ENCODE measurements at regions not wholly inside any gene's neighbourhood (a gene's known extent, or its start where the extent isn't known, plus 50 kb on each side); places are given as distances from the start of the nearest gene placed in this dataset.

- TF ChIP-seq CTCF (IDR thresholded peaks at IDR 0.05) (no peak), EP300 (IDR thresholded peaks at IDR 0.05) (no peak), POLR2A (IDR thresholded peaks at IDR 0.05) (no peak)
Observed at GRCh38 chr5:67901814-67902496, 313.6 kb upstream of the PIK3R1 start.
